ENCODE measurements at regions not wholly inside any gene's neighbourhood (a gene's known extent, or its start where the extent isn't known, plus 50 kb on each side); places are given as distances from the start of the nearest gene placed in this dataset.

DNA sequence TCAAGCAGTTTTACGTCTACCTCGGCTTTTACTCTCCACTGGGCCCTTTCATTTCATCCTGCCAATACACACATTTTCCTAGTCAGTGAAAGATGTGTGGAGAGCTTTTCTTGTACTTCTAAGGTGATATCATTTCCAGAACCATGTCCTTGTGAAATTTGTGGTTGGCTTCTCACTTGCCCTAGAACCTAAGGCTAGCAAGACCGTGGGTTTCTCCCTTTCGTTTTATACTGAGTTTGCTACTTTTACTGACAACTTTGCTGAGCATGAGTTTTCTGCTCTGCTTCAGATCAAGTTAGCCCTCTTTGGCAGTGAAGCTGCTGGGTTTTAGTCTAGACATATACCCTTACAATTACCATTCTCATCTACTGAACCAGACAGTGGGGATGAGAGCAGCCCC, 95.7 kb upstream of the FRMPD4 start:
- Histone ChIP-seq H3K4me1 (ENCODE audit: low read depth) (no peaks in the 10 kb centered on the region), H3K27ac (no peak overlapping the region), H3K27me3 (no peaks in the 10 kb centered on the region), H3K36me3 (no peaks in the 10 kb centered on the region), H3K9me3 (ENCODE audit: low read depth) (no peaks in the 10 kb centered on the region), H3K4me3 (no peak overlapping the region)
- TF ChIP-seq, protein P1, sequence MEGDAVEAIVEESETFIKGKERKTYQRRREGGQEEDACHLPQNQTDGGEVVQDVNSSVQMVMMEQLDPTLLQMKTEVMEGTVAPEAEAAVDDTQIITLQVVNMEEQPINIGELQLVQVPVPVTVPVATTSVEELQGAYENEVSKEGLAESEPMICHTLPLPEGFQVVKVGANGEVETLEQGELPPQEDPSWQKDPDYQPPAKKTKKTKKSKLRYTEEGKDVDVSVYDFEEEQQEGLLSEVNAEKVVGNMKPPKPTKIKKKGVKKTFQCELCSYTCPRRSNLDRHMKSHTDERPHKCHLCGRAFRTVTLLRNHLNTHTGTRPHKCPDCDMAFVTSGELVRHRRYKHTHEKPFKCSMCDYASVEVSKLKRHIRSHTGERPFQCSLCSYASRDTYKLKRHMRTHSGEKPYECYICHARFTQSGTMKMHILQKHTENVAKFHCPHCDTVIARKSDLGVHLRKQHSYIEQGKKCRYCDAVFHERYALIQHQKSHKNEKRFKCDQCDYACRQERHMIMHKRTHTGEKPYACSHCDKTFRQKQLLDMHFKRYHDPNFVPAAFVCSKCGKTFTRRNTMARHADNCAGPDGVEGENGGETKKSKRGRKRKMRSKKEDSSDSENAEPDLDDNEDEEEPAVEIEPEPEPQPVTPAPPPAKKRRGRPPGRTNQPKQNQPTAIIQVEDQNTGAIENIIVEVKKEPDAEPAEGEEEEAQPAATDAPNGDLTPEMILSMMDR (IDR thresholded peaks at IDR 0.05; ENCODE audit: low read depth, low read length), result no peak
- no peak for DNase-seq (ENCODE audit: low read depth in 1 of 2, low spot score in 1 of 2)

DNA sequence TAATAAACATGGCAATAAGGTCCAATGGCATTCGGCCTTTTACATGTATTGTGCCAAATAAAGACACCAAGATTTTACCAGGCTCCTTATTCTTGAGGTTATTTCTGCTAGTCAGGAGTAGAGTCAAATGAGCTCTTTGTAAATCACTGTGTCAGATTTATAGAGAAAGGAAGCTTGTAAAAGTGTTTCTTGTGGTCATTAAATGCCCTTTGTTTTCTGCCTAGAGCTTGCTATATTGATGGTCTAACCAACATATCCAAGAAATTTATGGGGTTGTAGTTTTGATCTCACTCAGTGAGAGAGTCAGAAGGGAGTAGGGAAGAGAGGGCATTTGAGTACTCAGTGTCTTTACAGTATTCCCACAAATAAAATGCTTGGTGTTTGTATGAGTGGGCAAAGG, 86.2 kb upstream of the FRMPD4 start:
- Histone ChIP-seq H3K9me3 (ENCODE audit: low read depth) (no peaks in the 10 kb centered on the region), H3K27ac (no peak overlapping the region), H3K27me3 (no peaks in the 10 kb centered on the region), H3K36me3 (no peaks in the 10 kb centered on the region), H3K4me3 (no peak overlapping the region), H3K4me1 (ENCODE audit: low read depth) (no peaks in the 10 kb centered on the region)
- TF ChIP-seq, protein P1 (IDR thresholded peaks at IDR 0.05; ENCODE audit: low read depth, low read length), result no peak
- no peak for DNase-seq (ENCODE audit: low read depth in 1 of 2, low spot score in 1 of 2)

DNA sequence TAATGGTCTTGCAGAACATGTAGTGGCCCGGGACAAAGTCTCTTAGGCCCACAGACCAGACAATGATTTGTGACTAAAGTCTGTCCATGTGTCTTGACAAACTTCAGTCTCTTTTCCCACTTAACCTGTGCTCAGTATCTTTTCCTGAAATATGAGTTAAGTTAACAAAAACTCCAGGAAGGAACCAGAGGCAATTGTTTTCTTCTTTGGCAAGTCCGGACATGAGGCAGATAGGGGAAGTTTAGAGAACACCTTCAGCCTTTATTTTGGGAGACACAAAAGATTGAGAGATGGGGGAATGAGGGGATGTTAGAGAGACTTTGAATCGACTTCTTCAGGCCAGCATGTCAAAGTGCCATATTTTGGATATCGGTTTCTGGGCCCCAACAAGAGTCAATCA, 80.2 kb upstream of the FRMPD4 start:
- Histone ChIP-seq H3K9me3 (ENCODE audit: low read depth) (no peaks in the 10 kb centered on the region), H3K36me3 (no peaks in the 10 kb centered on the region), H3K4me3 (no peak overlapping the region), H3K4me1 (ENCODE audit: low read depth) (no peaks in the 10 kb centered on the region), H3K27me3 (no peaks in the 10 kb centered on the region), H3K27ac (no peak overlapping the region)
- TF ChIP-seq, protein P1 (IDR thresholded peaks at IDR 0.05; ENCODE audit: low read depth, low read length), result no peak
- DNase-seq (ENCODE audit: low read depth in 1 of 2, low spot score in 1 of 2), result no peak

DNA sequence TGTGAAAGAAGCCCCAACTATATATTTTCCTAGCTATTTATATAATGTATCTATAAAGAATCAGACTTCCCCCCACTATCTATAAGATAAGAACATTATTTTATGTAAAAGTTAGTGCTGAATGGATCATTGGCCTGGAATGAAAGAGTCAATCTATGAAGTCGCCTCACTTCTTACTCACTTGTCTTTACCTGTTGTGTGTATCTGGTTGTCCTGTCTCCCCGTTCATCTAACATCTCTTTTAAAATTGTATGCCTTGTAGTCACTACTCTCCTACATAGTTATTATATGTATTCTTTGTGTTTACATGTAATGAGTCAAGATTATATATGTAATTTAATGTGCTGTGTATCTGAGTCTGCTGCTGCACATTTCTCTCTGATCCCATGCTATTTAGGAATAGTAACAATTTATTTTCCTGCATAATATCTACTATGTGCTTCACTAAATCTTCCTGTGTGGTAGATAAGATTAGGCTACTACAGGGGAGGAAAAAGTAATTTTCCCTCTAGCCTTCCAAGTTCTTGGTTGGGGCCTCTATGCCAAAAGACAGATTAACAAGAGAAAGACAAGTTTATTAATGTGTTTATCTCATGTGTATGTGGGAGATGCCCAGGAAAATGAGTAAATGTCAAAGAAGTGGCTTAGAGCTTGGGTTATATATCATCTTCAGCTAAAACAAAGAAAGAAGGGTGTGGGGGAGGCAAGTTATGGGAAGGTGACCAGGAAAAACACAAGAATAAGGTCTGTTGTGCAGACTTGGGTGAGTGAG, 77.6 kb upstream of the FRMPD4 start:
- H3K4me1 ChIP-seq (ENCODE audit: low read depth), result no peaks in the 10 kb centered on the region
- no peaks in the 10 kb centered on the region for H3K27me3 ChIP-seq
- no peaks in the 10 kb centered on the region for H3K9me3 ChIP-seq (ENCODE audit: low read depth)
- no peak overlapping the region for H3K27ac ChIP-seq
- peak in 1 of 2 donors; percentile 1 for DNase-seq (ENCODE audit: low read depth in 1 of 2, low spot score in 1 of 2)
- H3K36me3 ChIP-seq, result no peaks in the 10 kb centered on the region
- H3K4me3 ChIP-seq, result no peak overlapping the region
- TF ChIP-seq, protein P1 (IDR thresholded peaks at IDR 0.05; ENCODE audit: low read depth, low read length), result no peak

DNA sequence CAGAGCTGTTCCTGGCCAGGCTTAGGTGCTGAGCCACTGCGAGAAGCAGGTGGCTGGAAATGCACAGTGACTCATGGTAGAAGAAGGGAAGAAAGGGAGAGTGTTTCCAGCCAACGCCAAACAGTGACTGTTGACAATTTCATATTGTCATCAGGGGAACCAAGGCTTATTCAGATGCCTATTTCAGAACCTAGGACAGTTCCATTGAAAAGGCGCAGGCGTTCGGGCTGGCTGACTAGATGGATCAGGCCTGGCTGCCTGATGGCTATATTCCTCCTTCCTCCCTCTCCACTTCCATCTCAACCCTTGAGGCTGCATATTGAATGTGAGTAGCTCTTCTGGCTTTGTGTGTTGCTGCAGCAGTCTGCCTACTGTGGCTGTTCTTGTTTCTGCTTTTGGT, 73.0 kb upstream of the FRMPD4 start:
- DNase-seq (ENCODE audit: low read depth in 1 of 2, low spot score in 1 of 2), result peak; percentile 59 to 66
- H3K27me3 ChIP-seq, result no peaks in the 10 kb centered on the region
- H3K27ac ChIP-seq, result no peak overlapping the region
- H3K9me3 ChIP-seq (ENCODE audit: low read depth), result no peaks in the 10 kb centered on the region
- no peaks in the 10 kb centered on the region for H3K36me3 ChIP-seq
- TF ChIP-seq, protein P1 (IDR thresholded peaks at IDR 0.05; ENCODE audit: low read depth, low read length), result no peak
- no peaks in the 10 kb centered on the region for H3K4me1 ChIP-seq (ENCODE audit: low read depth)
- H3K4me3 ChIP-seq, result no peak overlapping the region

Measured in cardiac muscle cell (in vitro differentiated cells and primary cell).